GM19468 (cell line): ENCODE measurements at regions not wholly inside any gene's neighbourhood (a gene's known extent, or its start where the extent isn't known, plus 50 kb on each side); places are given as distances from the start of the nearest gene placed in this dataset.
A peak's percentile ranks its signal among the peaks of the same experiment; 100 is the strongest.

Experiments
- ATAC-seq: cut with Tn5 transposase; IDR thresholded peaks from one replicate; pipeline ENCODE4 v1.9.1; 2021; ENCODE audit warnings: mild to moderate bottlenecking, moderate library complexity, moderate number of reproducible peaks; ENCODE audit not compliant: unreplicated experiment; ENCODE audit errors: extremely low read depth

DNA sequence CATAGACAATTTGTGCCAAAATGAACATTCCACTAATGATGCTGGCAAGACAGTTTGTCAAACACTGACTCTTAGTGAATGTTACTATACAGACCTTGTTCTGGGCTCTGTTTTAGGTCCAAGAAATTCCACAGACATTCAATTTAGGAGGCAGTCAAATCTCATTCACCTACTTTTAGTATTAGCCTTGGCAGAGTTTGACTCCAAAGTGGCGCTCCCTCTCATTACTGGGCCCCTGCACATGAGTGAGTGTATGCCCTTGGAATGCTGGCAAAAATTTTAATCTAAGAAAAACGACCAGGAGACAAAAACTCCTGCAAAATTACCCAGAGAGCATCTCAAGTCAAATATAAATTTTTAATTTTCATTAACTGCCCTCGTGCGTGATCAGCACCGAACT is 94.9 kb upstream of the SLC27A6 start:
- ATAC-seq, result no peak

GRCh38 chr5:128870923-128871322 is 94.4 kb upstream of the SLC27A6 start:
- no peak for ATAC-seq

- no peak for ATAC-seq
Measured at GRCh38 chr5:128876569-128877382, 88.5 kb upstream of the SLC27A6 start.

DNA sequence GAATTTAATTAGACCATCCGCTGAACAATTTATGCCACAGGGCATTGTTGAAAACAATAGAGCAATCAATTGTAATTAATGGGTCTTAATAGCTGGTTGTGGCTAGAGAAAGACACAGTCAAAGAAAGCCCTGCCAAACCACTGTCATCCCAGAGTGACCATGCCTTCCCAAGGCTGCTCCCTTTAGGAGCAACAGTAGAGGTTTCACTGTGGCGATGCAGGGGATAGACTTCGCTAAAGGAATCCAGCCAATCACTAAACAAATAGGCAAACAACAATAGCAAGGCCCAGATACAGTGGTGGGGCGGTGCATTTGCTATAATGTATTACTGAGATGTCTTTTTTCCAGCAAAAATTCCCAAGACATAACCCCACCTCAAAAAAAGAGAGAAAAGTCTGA is 87.8 kb upstream of the SLC27A6 start:
- ATAC-seq, result no peak

DNA sequence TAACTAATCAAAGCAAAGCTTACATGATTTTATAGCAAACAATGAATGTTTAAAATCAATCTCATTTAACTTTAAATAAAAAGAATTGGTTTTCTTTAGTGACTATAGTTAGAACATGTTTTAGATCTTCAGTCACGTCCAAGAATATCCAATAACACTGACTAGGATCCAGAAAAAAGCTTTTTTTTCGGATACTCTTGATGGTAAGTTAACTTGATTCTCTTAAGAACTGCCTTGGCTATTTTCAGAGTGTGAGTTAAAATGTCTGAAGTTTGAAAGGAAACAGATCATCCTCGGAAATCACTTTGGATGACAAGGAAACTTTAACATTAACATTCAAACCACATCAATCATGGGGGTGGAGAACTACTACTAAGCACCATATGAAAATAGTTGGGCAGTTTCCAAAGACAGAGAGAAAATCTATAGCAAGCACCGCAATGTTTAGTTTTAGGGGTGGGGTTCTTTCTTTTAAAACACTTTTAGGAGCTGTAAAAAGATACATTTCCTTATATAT is 83.7 kb upstream of the SLC27A6 start:
- no peak for ATAC-seq

DNA sequence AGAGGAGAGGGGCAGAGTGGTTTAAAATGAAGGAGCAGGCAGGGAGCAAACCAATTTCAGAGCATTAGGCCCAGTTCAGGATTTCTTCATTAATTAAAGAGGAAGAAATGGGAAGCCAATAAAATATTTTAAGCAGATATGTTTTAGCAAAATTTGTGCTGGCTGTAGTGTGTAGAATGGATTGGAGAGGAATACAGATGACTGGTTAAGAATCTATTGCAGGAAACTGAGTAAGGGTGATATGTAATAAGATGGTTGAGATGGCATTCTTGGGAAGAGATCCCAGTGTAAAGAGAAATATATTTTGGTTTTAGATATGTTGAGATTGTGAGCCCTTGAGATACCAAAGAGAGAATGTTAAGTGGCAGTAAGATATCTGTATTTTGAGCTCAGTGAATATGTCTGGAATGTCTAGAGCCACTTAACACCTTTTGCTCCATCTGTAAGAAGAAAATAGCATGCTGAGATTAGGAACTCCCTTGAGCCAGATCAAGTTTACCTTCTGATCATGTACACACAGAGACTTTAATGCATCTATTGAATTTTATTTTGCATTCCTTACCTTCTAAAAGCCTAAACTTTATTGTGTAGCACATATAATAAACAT is 79.5 kb upstream of the SLC27A6 start:
- no peak for ATAC-seq

- ATAC-seq, result no peak
Measured at GRCh38 chr5:128895122-128895521, 70.2 kb upstream of the SLC27A6 start.

- ATAC-seq, result no peak
Measured at GRCh38 chr5:128896675-128897074, 68.6 kb upstream of the SLC27A6 start.

GRCh38 chr5:128903550-128903949 is 61.7 kb upstream of the SLC27A6 start:
- ATAC-seq, result no peak

DNA sequence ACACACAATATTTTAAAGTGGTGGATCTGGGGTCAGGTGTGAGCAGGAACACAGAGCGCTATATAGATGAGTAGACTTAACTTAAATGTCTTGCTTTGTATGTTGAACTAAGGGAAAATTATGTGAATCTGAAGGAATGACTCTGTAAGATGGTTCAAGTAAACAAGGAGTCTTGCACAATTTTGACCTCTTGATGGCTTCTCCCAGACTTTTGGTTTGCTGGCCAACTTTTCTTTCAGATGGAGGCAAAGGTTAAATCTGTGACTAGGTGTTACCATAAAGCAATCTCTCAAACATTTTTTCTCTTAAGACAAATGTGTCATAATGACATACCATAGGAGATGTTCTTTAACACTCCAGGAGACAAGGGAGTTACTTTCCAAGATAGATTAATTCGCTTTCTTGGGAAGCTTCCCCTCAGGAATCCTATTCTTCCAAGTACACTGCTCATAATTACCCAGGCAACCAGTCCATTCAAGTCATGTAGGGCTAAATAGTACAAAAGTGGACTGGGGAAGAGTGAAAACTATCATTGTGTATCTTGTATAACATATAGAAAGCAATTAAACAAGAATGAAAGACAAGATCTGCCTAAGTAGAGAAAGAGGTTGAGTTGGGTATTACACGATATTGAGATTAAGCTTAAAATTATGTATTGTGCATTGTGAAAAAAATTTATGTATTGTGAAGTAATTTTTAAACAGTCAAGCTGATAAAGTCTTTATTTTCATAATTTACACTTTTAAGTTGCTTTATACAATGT is 60.3 kb upstream of the SLC27A6 start:
- no peak for ATAC-seq

GRCh38 chr5:128905568-128906110 is 59.6 kb upstream of the SLC27A6 start:
- peak; percentile 79 for ATAC-seq

GRCh38 chr5:128913551-128913950 is 51.7 kb upstream of the SLC27A6 start:
- ATAC-seq, result no peak
